ENCODE measurements at regions not wholly inside any gene's neighbourhood (a gene's known extent, or its start where the extent isn't known, plus 50 kb on each side); places are given as distances from the start of the nearest gene placed in this dataset.

DNA sequence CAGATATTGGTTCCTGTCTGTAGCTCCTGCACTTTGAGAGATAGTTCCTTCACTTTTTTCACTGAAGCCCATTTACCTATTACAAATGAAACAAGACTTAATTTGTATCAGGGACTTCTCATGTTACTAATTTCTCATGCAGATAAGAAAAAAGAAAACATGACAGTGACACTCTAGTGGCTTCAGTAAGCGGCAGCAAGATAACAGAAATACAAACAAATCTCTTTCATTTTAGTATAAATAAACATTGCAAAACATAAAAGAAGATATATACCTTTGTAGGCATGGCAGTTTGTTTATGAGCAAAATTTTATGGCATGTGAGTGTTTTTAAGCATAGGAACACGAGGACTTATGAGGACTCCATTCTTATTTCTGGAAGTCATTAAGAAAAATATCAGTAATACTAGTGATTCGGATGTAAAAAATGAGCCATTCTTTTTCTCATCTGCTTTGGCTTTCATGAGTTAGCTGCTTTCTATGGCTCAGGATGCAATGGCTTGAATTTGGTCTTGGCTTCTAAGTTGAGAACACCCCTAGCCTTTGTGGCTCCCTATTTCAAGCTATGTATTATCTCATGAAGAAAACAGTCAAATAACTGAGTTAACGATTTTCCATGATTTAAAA is 310.1 kb upstream of the RGS6 start:
- Histone ChIP-seq H3K9me3 (ENCODE audit: control insufficient read depth, insufficient read depth, low read length) (no peaks in the 10 kb centered on the region), H3K27ac (ENCODE audit: insufficient read depth, low read length) (no peak overlapping the region), H4K8ac (ENCODE audit: low read depth in 2 of 2, low read length in 2 of 2) (no peak overlapping the region), H2BK15ac (ENCODE audit: low read depth, low read length) (no peak overlapping the region; the same call in 2 of the 3 replicates), H3K9me1 (ENCODE audit: insufficient read depth, low read length) (peaks cover 18% of the 10 kb centered on the region), H3K4me2 (ENCODE audit: low read depth, low read length) (no peak overlapping the region), H3K56ac (ENCODE audit: extremely low read depth, insufficient read depth, low read length) (no peak overlapping the region), H2BK120ac (ENCODE audit: low read depth, low read length) (no peak overlapping the region), H4K20me1 (ENCODE audit: insufficient read depth, low read length) (no peaks in the 10 kb centered on the region), H4K5ac (ENCODE audit: low read depth, low read length) (no peak overlapping the region), H3K14ac (replicated peaks; ENCODE audit: low read depth, low read length) (peak overlapping the region; percentile 60; the same call in 1 of the 2 replicates), H2AFZ (replicated peaks; ENCODE audit: low read length, poor library complexity) (no peak overlapping the region), H3K36me3 (ENCODE audit: control insufficient read depth, insufficient read depth, low read length) (peaks cover 7% of the 10 kb centered on the region), H2BK5ac (ENCODE audit: low read depth, low read length, poor library complexity, severe bottlenecking) (peak overlapping the region; percentile 23), H3K27me3 (ENCODE audit: control insufficient read depth, insufficient read depth, low read length) (no peaks in the 10 kb centered on the region), H2AK5ac (ENCODE audit: low read depth, low read length) (peak overlapping the region; percentile 61; the same call in 1 of the 2 replicates), H3K4me1 (ENCODE audit: control insufficient read depth, insufficient read depth, low read length) (peaks cover 5% of the 10 kb centered on the region; the same call in 1 of the 2 replicates), H3K23ac (ENCODE audit: low read depth, low read length) (no peak overlapping the region), H3K79me1 (ENCODE audit: low read depth in 1 of 2, low read length in 2 of 2) (peaks cover 21 to 38% of the 10 kb centered on the region in 2 experiments), H3K4ac (ENCODE audit: low read depth, low read length) (no peak overlapping the region), H2BK20ac (ENCODE audit: low read depth, low read length) (no peak overlapping the region), H2AK9ac (replicated peaks; ENCODE audit: low read depth, low read length, poor library complexity) (no peak overlapping the region), H3K4me3 (ENCODE audit: insufficient read depth, low read depth, low read length) (no peak overlapping the region), H3K18ac (ENCODE audit: low read depth, low read length) (no peak overlapping the region; the same call in 1 of the 2 replicates), H3K9ac (ENCODE audit: low read depth, low read length) (no peak overlapping the region), H4K91ac (ENCODE audit: insufficient read depth, low read depth, low read length) (no peak overlapping the region)
- TF ChIP-seq BHLHE40 (IDR thresholded peaks at IDR 0.05; ENCODE audit: low read depth, low read length) (no peak), POLR2A (IDR thresholded peaks at IDR 0.05; ENCODE audit: low read depth, low read length) (no peak), CEBPB (IDR thresholded peaks at IDR 0.05; ENCODE audit: low read depth, low read length) (no peak), RAD21 (IDR thresholded peaks at IDR 0.05; ENCODE audit: low read length) (no peak), NFE2L2 (IDR thresholded peaks at IDR 0.05; ENCODE audit: low read depth, low read length) (no peak), SMC3 (IDR thresholded peaks at IDR 0.05; ENCODE audit: low read depth, low read length) (no peak), RCOR1 (IDR thresholded peaks at IDR 0.05; ENCODE audit: insufficient replicate concordance, low read length) (no peak), RFX5 (IDR thresholded peaks at IDR 0.05; ENCODE audit: low read depth, low read length) (no peak)
- TF ChIP-seq, protein P1, sequence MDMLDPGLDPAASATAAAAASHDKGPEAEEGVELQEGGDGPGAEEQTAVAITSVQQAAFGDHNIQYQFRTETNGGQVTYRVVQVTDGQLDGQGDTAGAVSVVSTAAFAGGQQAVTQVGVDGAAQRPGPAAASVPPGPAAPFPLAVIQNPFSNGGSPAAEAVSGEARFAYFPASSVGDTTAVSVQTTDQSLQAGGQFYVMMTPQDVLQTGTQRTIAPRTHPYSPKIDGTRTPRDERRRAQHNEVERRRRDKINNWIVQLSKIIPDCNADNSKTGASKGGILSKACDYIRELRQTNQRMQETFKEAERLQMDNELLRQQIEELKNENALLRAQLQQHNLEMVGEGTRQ (IDR thresholded peaks at IDR 0.05; ENCODE audit: low read depth, low read length): no peak
- in situ Hi-C loops (cut with MboI; ENCODE audit: low sequenced_read_pairs): no loop called here
- no TSS peak for BruUV-seq (replicated peaks)
- WGBS, 2 experiments (ENCODE audit: extremely low coverage in 2 of 2, insufficient read length in 1 of 2): no CpG with 5 or more reads among the region's 4 CpGs
- DNase-seq (peak; percentile 38), ATAC-seq (ENCODE audit: low read depth) (peak; percentile 30; the same call in 1 of the 2 replicates)
- CTCF ChIA-PET: no interaction called here
- POLR2A ChIA-PET (ENCODE audit: unreplicated experiment): no interaction called here
- intact Hi-C loops (cut with micrococcal nuclease): no loop called here
- dilution Hi-C loops (cut with HindIII; ENCODE audit: low sequenced_read_pairs, unreplicated experiment): no loop called here
